IgD-negative memory B cell (primary cell): ENCODE measurements at regions not wholly inside any gene's neighbourhood (a gene's known extent, or its start where the extent isn't known, plus 50 kb on each side); places are given as distances from the start of the nearest gene placed in this dataset.

Experiments used
- H3K27ac Mint-ChIP-seq, 3 donors: one replicate each; pipeline ENCODE4 v1.8.0; 2020 to 2022; ENCODE audit warnings: mild to moderate bottlenecking in 3 of 3, mixed read lengths in 3 of 3, moderate library complexity in 1 of 3
- H3K27me3 Mint-ChIP-seq: one replicate; pipeline ENCODE4 v1.8.0; 2021; ENCODE audit warnings: mixed read lengths
- H3K36me3 Mint-ChIP-seq: one replicate; pipeline ENCODE4 v1.8.0; 2020; ENCODE audit warnings: mild to moderate bottlenecking, mixed read lengths
- H3K4me1 Mint-ChIP-seq, 3 donors: one replicate each; pipeline ENCODE4 v1.8.0; 2020 to 2022; ENCODE audit warnings: mixed read lengths in 3 of 3, mild to moderate bottlenecking in 1 of 3
- H3K4me3 Mint-ChIP-seq, 4 donors: one replicate each; pipeline ENCODE4 v1.8.0; 2020 to 2022; ENCODE audit warnings: mild to moderate bottlenecking in 4 of 4, mixed read lengths in 4 of 4, moderate library complexity in 3 of 4
- H3K9me3 Mint-ChIP-seq, 3 donors: one replicate each; pipeline ENCODE4 v1.8.0; 2020 to 2021; ENCODE audit warnings: mixed read lengths in 3 of 3, mild to moderate bottlenecking in 1 of 3

GRCh38 chr12:42770261-42770660 lies 180.7 kb upstream of the PRICKLE1 start:
- peaks cover 2 to 9% (median 2%) of the 10 kb centered on the region in 3 donors for H3K9me3 Mint-ChIP-seq
- no peak overlapping the region for H3K27ac Mint-ChIP-seq
- H3K4me3 Mint-ChIP-seq, result no peak overlapping the region
- peaks cover 1% of the 10 kb centered on the region for H3K27me3 Mint-ChIP-seq
- no peaks in the 10 kb centered on the region for H3K4me1 Mint-ChIP-seq
- H3K36me3 Mint-ChIP-seq, result no peaks in the 10 kb centered on the region

GRCh38 chr12:42769455-42769854 lies 179.9 kb upstream of the PRICKLE1 start:
- Mint-ChIP-seq H3K4me3 (no peak overlapping the region), H3K36me3 (no peaks in the 10 kb centered on the region), H3K27me3 (peaks cover 1% of the 10 kb centered on the region), H3K9me3 (peaks cover 2 to 9% (median 2%) of the 10 kb centered on the region in 3 donors), H3K4me1 (no peaks in the 10 kb centered on the region), H3K27ac (no peak overlapping the region)

GRCh38 chr12:42767998-42768397 lies 178.5 kb upstream of the PRICKLE1 start:
- Mint-ChIP-seq H3K9me3 (peaks cover 2 to 9% (median 2%) of the 10 kb centered on the region in 3 donors), H3K4me1 (peaks cover 0 to 2% (median 0%) of the 10 kb centered on the region in 3 donors), H3K27ac (no peak overlapping the region), H3K36me3 (peaks cover 2% of the 10 kb centered on the region), H3K4me3 (no peak overlapping the region), H3K27me3 (peaks cover 1% of the 10 kb centered on the region)

- Mint-ChIP-seq H3K9me3 (peaks cover 2 to 8% (median 2%) of the 10 kb centered on the region in 3 donors), H3K27ac (no peak overlapping the region), H3K27me3 (peaks cover 1% of the 10 kb centered on the region), H3K4me3 (no peak overlapping the region), H3K36me3 (peaks cover 2% of the 10 kb centered on the region), H3K4me1 (peaks cover 0 to 2% (median 0%) of the 10 kb centered on the region in 3 donors)
Observed at GRCh38 chr12:42767326-42767954, 177.9 kb upstream of the PRICKLE1 start.

- Mint-ChIP-seq H3K36me3 (peaks cover 2% of the 10 kb centered on the region), H3K27ac (no peak overlapping the region), H3K9me3 (peaks cover 1 to 4% (median 2%) of the 10 kb centered on the region in 3 donors), H3K4me3 (no peak overlapping the region), H3K27me3 (peaks cover 1% of the 10 kb centered on the region), H3K4me1 (peaks cover 0 to 2% (median 0%) of the 10 kb centered on the region in 3 donors)
Observed at GRCh38 chr12:42766754-42767153, 177.2 kb upstream of the PRICKLE1 start.

- no peak overlapping the region for H3K4me3 Mint-ChIP-seq
- no peaks in the 10 kb centered on the region for H3K27me3 Mint-ChIP-seq
- peaks cover 2% of the 10 kb centered on the region for H3K36me3 Mint-ChIP-seq
- no peak overlapping the region for H3K27ac Mint-ChIP-seq
- H3K9me3 Mint-ChIP-seq, result no peaks in the 10 kb centered on the region
- H3K4me1 Mint-ChIP-seq, result peaks cover 0 to 2% (median 0%) of the 10 kb centered on the region in 3 donors
Observed at GRCh38 chr12:42766026-42766425, 176.5 kb upstream of the PRICKLE1 start.

- no peaks in the 10 kb centered on the region for H3K27me3 Mint-ChIP-seq
- H3K36me3 Mint-ChIP-seq, result peaks cover 2% of the 10 kb centered on the region
- H3K4me3 Mint-ChIP-seq, result no peak overlapping the region
- H3K4me1 Mint-ChIP-seq, result peaks cover 0 to 2% (median 0%) of the 10 kb centered on the region in 3 donors
- H3K9me3 Mint-ChIP-seq, result no peaks in the 10 kb centered on the region
- no peak overlapping the region for H3K27ac Mint-ChIP-seq
Observed at GRCh38 chr12:42763682-42764081, 174.1 kb upstream of the PRICKLE1 start.

- no peak overlapping the region for H3K27ac Mint-ChIP-seq
- peaks cover 0 to 2% (median 0%) of the 10 kb centered on the region in 3 donors for H3K4me1 Mint-ChIP-seq
- H3K27me3 Mint-ChIP-seq, result no peaks in the 10 kb centered on the region
- no peak overlapping the region for H3K4me3 Mint-ChIP-seq
- no peaks in the 10 kb centered on the region for H3K9me3 Mint-ChIP-seq
- H3K36me3 Mint-ChIP-seq, result peaks cover 2% of the 10 kb centered on the region
Observed at GRCh38 chr12:42762395-42762925, 172.9 kb upstream of the PRICKLE1 start.

GRCh38 chr12:42761601-42762350 lies 172.2 kb upstream of the PRICKLE1 start:
- H3K36me3 Mint-ChIP-seq, result peaks cover 2% of the 10 kb centered on the region
- H3K9me3 Mint-ChIP-seq, result no peaks in the 10 kb centered on the region
- H3K4me1 Mint-ChIP-seq, result peaks cover 0 to 2% (median 0%) of the 10 kb centered on the region in 3 donors
- no peak overlapping the region for H3K4me3 Mint-ChIP-seq
- H3K27me3 Mint-ChIP-seq, result no peaks in the 10 kb centered on the region
- no peak overlapping the region for H3K27ac Mint-ChIP-seq

GRCh38 chr12:42761086-42761485 lies 171.5 kb upstream of the PRICKLE1 start:
- no peak overlapping the region for H3K4me3 Mint-ChIP-seq
- H3K27me3 Mint-ChIP-seq, result no peaks in the 10 kb centered on the region
- H3K9me3 Mint-ChIP-seq, result no peaks in the 10 kb centered on the region
- H3K4me1 Mint-ChIP-seq, result peaks cover 0 to 2% (median 0%) of the 10 kb centered on the region in 3 donors
- H3K36me3 Mint-ChIP-seq, result peaks cover 2% of the 10 kb centered on the region
- no peak overlapping the region for H3K27ac Mint-ChIP-seq

GRCh38 chr12:42760550-42760949 lies 171.0 kb upstream of the PRICKLE1 start:
- H3K27ac Mint-ChIP-seq, result no peak overlapping the region
- no peaks in the 10 kb centered on the region for H3K27me3 Mint-ChIP-seq
- no peak overlapping the region for H3K4me3 Mint-ChIP-seq
- H3K4me1 Mint-ChIP-seq, result peaks cover 0 to 2% (median 0%) of the 10 kb centered on the region in 3 donors
- H3K9me3 Mint-ChIP-seq, result no peaks in the 10 kb centered on the region
- peaks cover 2% of the 10 kb centered on the region for H3K36me3 Mint-ChIP-seq

- no peak overlapping the region for H3K4me3 Mint-ChIP-seq
- H3K27me3 Mint-ChIP-seq, result no peaks in the 10 kb centered on the region
- H3K36me3 Mint-ChIP-seq, result peaks cover 2% of the 10 kb centered on the region
- peaks cover 0 to 2% (median 0%) of the 10 kb centered on the region in 3 donors for H3K4me1 Mint-ChIP-seq
- no peaks in the 10 kb centered on the region for H3K9me3 Mint-ChIP-seq
- no peak overlapping the region for H3K27ac Mint-ChIP-seq
Observed at GRCh38 chr12:42759622-42760273, 170.2 kb upstream of the PRICKLE1 start.

- Mint-ChIP-seq H3K4me1 (peaks cover 0 to 2% (median 0%) of the 10 kb centered on the region in 3 donors), H3K27me3 (no peaks in the 10 kb centered on the region), H3K4me3 (no peak overlapping the region), H3K36me3 (no peaks in the 10 kb centered on the region), H3K9me3 (no peaks in the 10 kb centered on the region), H3K27ac (no peak overlapping the region)
Observed at GRCh38 chr12:42758806-42759205, 169.3 kb upstream of the PRICKLE1 start.

- no peaks in the 10 kb centered on the region for H3K36me3 Mint-ChIP-seq
- H3K27ac Mint-ChIP-seq, result no peak overlapping the region
- H3K9me3 Mint-ChIP-seq, result no peaks in the 10 kb centered on the region
- H3K27me3 Mint-ChIP-seq, result peaks cover 2% of the 10 kb centered on the region
- H3K4me1 Mint-ChIP-seq, result no peaks in the 10 kb centered on the region
- H3K4me3 Mint-ChIP-seq, result no peak overlapping the region
Observed at GRCh38 chr12:42757624-42758119, 168.1 kb upstream of the PRICKLE1 start.
